HS-5 (cell line): ENCODE measurements at regions not wholly inside any gene's neighbourhood (a gene's known extent, or its start where the extent isn't known, plus 50 kb on each side); places are given as distances from the start of the nearest gene placed in this dataset.

Experiments used
- DNase-seq: peaks from one replicate; pipeline ENCODE4 v3.0.0-alpha.2; 2012; ENCODE audit warnings: low read depth

DNA sequence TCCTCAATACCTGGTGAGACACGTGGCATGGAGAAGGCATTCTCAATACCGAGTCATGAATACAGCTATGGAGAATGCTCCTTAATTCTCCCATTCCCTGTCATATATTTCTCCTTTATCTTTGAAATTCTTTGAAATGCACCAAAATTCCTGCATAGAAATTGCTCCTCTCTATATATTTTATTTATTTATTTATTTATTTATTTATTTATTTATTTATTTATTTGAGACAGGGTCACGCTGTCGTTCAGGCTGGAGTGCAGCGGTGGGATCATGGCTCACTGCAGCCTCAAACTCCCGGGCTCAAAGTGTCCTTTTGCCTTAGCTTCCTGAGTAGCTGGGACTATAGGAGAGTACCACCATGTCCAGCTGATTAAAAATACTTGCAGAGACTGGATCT lies 190.3 kb upstream of the MAF start:
- no peak for DNase-seq

DNA sequence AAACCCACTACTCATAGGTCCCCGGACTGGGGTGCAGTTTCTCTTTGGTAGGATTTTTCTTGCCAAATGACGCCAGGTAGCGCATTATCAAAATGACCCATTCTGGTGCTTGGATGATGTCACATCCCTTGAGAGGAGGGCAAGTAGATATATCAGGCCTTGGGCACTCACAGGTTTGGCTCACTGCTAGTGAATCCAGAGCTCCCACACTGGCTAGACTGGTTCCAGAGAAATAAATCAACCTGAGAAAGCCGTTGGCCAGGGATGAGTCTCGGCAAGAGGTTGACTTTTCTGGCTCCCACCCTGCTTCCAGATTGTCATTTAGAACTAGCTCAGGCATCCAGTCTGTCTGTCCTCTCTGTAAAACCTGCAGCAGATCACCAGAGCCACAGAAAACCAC lies 188.4 kb upstream of the MAF start:
- DNase-seq: no peak

DNA sequence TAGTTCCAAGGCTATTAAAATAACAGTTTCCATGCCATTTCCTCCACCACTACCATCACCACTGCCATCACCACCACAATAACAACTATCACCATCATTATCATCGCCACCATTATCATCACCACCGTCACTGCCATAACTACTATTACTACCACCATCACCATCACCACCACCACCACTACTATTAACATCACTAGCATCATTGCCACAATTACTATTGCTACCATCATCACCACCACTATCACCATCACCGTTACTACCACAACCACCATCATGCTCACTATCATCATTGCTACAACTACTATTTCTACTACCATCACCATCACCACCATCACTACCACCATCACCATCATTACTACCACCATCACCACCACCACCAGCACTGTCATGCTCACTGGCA lies 185.9 kb upstream of the MAF start:
- no peak for DNase-seq

DNA sequence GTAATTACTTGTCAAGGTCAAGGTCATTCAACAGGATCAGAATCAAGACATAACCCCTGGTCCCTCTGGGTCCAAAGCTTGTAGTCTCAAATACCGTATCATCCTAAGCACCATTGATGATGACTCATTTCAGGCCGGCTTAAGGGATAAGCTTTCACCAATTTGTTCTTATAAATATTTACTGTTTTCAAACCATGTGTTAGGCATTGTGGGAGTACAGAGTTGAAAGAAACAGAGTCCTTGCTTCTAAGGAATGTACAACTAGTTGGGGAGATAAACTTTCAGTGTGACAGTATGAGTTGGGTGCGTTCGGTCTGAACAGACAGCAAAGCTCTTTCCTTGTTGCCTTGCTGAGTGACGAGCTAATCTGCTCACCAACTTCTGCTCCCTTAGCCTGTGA lies 183.5 kb upstream of the MAF start:
- no peak for DNase-seq

DNA sequence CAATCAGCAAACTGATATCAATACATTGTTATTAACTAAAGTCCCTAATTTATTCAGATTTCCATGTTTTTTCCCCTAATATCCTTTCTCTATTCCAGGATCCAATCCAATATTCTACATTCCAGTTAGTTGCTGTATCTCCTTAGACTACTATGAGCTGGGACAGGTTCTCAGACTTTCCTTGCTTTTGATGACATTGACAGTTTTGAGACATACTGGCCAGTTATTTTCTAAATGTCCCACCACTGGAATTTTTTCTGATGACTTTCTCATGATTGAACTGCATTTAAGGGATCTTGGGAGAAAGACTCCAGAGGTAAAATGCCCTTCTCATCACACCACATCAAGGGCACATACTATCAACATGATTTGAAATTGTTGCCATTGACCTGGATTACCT lies 177.1 kb upstream of the MAF start:
- no peak for DNase-seq

DNA sequence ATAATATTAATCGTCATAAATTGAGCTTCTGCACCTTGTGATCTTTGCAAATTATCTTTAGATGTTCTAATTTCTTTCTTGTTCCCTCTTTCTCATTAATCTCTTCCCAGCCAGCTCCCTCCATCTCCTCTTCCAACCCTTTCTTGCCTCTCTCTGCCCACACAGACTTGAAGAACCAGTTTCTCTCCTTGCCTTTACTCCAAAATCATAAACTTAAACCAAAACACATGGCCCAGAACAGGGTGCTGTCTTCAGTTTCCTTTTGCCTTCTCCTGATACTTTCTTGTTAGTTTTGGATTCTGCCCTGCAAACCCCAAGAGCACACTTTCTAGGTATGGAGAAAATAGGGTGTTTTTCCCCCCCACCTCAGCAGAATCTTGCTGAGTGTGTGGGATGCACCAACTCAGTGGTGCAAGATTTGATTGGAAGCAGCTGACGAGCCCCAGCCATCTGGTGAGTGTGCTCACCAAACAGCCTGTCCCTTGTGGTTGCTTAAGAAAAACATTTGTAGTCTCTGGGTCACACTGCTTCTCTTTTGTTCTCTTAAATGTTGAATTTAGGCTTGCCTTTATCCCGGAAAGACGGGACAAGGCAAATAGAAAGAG lies 175.8 kb upstream of the MAF start:
- DNase-seq: no peak

DNA sequence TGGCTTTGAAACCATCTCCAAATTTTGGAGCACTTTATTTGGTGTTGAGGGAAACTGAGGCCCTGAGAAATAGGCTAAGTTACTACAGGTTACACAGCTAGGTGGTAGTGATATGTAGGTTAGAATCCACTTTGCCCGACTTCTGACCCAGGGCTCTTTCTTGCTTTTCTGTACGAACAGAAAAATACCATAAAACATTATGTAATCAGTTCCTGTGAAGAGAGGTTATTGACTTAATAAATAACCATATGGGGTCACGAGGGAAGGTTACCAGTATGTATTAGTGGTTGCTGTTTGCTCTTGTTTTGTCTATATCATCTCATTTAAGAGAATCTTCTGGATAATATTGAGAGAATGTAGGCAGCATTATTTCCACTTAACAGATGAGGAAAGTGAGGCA lies 172.2 kb upstream of the MAF start:
- no peak for DNase-seq

DNA sequence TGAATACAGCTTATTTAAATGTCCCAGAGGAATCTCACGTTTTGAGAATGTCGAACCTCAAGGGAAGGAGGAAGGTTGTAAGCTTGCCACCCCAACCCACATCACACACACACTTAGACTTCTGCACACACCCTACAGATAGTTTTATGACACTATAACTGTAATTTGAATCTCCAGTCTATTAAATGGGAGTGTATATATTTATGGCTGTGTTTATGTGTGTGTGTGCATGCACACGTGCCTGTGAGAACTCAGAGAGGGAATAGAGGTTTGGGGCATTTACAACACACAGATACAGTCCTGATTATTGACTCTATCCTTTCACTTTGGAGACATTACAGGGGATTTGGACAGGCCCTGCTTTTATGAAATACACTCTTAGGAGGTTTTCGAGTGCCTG lies 171.5 kb upstream of the MAF start:
- DNase-seq: no peak

DNA sequence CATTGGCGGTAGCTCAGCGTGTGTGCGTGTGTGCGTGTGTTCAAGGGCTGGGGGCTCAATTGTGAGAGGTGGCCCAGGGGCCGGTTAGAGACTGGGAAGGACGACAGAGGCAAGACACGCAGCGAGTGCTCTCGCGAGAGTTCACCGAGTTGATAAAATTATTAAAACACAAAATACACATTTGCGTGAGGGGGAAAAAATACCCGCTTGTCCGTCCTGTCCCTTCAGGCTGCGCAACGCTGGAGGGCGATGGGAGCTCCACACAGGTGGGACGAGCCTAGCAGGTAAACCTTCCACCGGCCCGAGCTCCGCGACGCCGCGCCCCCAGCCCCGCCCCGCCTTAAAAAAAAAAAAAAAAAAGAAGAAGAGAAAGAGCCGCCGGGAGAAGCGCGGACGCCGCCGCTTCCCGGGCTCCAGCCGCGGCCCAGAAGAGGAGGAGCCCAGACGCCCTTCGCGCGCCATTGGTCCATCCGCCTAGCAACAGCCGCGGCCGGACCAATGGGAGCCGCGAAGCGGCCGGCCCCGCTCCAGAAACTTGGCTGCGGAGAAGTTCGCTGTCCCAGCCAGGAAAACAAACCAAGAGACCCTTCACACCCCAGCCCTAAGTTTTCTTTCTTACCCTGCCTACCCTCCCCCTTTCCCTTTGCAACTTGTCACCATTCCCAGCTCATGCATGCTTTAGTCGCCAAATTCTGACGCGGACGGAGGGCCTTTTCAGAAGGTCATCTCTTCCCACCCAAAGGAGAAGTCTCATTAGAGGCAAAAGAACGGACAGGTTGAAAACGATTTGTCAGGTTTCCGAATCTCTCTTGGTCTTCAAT lies 169.9 kb upstream of the MAF start:
- DNase-seq: no peak

DNA sequence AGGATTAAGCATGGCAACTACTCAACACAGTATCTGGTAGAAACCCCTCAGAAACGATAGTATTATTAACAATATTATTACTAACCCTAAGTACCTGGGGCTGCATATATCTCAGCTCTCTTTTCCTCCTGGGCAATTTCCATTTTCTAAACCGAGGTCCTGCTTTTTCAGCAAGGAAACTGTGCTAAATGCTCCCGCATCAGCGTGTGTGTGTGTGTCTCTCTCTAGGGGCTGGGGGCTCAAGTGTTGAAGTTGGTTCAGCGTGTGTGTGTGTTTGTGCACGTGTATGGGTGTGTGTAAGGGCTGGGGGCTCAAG lies 169.3 kb upstream of the MAF start:
- no peak for DNase-seq

DNA sequence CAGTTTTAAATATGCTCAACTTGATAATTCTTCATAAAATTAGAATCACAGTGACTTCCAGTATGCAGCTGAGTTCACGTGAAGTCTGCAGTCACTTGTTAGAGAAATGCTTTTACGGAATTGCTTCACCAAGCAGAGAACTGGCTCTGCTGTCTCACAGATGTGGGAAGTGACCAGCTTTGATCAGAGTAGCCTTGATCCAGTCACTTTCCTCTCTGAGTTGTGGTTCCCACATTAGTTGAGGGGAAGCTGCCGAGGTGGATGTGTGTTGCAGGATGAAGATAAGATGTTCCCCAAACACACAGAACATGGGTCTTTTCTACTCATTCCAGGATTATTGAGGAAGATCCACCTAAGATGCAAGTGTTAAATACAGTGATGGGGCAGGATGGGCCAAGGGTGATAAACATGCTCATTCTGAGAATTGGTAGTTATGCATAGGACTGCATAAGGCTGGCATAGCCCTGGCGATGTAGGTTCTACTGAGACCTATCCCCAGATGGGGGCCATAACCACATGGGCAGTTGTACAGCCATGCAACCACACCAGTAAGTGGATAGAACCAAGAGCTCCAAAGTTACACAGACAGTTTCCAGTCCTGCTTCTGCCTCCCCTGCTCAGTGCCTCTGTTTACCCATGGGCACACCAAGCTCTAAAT lies 168.9 kb upstream of the MAF start:
- DNase-seq: no peak

DNA sequence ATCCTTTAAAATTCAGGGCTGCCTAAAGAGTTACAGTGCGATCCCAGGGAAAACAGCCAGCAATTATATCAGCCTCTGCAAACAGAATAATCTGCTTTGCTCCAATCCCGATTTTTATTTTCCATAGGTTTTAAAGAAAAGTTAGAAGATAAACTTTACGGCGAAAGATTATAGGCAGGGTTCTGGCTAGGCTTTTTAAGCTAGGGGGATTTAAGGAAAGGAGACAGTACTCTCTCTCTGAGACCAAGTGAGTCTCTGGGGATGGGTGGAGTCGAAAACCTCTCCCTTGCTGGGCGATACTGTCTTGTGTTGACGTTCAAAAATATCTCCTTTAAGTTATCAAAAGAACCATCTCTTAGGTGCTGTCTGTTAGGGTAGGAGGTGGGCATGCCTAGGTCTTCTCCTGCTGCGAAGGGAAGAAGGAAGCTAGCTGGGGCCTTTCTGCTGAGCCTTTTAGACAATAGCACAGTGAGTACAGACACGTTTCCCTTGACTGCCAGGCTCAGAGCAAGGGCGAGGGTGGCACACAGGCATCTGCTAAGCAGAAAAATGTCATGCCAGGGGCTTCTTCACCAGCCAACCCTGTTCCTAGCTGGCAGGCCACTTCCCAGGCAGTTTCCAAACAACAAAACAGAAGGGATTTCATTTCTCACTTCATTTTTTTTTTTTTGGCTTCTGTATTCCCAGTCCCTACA lies 167.9 kb upstream of the MAF start:
- DNase-seq: no peak

DNA sequence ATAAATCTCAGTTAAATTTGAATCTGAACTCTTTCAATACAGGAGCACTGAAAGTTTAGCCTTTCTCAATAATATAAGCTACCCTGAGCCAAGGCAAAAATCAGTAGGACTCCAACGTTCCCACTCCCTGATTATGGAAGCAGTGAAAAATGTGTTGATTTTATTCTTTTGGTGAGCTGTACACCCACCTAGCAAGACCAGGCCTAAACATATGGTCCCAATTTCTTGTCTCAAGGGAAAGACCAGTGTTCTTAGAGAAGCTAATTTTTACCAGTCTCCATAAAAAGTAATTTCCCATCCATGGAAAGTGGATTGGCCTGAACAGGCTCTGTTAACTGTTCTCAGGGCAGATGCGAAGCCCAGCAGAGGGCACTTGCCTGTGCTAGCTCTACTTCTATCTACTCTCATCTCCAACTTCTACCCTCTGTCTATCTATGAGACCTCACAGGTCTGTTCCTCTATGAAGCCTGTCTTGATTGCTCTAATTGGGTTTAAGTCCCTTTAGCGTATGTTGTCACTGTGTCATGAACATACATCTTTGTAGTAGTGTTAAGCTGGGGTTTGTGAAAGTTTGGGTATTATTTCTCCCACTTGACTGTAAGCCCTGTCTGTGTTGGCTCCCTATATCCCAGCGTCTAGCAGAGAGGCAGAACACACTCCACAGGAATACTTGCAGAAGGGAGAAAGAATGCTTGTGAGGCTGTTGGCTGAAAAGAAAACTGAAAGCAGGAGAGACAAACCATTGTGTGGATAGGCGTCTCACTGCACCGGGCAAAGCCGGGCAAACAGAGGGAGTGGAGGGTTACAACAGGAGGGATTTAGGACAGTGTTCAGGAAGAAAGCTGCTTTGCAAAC lies 167.1 kb upstream of the MAF start:
- no peak for DNase-seq

DNA sequence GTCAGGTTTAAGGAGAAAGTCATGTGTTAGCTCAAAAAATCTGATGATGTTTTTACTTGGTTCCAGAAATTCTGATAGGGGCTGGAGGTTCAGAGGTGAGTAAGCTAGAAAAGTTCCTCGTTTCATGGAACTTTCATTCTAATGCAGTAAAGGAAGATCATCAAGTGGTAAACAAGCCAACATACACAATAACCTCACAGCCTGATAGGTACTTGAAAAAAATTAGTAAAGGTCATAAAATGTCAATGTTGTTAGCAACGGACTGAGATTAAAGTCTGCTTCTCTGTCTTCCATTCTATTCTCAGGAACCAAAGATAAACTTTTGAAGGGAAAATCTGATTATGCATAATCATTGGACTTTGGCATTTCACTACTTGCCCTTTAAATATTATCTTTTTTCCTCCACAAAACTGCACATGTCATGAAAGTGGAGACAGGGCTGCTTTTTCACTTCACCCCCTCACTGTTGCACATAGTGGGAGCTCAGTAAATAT lies 165.4 kb upstream of the MAF start:
- DNase-seq: no peak

DNA sequence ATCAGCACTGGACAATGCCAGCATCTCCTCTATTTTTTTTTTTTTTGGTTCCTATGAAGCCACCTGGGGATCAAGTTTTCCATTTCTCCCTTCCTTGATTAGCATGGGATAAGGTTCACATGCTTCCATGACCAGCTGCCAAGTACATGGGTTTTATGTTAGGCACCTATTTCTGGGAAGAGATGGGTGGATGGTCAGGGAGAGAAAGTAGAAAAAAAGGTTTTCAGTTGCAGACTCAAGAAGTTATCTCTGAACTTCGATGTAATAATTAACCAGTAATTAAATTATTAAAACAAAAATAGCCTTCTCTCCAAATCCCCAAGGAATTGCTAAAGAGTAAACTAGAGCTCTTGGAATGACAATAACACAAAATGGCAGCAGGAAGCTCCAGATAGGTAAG lies 164.9 kb upstream of the MAF start:
- DNase-seq: no peak

DNA sequence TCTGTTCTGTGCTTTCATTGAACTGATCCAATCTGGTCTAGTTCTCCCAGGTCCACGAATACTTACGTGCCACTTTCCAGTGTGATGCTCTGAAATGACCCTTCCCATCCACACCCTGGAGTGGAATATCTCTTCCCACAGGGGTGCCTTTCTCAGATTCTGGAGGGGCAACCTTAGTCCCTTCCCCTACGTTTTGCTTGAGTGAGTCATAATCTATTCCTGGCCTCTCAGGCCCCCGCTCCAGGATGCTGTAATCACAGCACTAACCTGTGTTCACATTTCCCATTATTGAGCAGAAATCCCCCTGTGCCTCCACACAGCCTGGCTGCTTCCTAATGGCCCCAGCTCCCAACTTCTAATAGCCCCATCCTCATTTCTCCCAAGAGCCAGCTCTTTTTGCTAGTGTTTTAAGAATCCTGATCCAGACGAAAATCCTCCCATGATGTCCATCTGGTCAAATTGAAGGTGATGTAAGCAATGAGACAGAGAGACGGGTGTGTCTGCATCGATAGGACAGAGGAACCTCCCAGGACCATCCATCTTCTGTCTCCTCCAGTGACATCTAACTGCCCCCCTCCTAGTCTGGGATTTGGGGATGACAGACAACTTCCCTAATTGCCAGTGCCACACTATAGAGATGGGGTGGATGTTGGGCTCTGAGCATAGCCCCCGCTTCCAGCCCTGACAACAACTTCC lies 164.0 kb upstream of the MAF start:
- no peak for DNase-seq

DNA sequence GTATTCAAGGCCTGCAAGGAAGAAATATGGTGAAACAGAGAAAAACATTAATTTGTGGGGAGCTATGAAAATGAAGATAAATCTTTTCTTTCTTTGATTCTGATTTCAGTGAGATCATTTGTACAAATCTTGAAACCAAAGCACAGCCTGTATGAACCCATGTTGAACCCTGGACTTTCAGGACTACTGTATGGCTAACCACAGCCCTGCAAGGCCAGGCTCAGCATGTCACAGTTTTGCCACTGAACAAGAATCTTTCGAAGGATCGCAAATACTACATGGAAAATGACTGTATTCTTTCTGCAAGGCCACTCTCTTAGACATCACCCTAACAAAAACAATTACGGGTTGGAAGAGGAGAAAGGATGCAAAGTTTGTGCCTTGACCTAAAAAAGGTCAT lies 161.7 kb upstream of the MAF start:
- DNase-seq: no peak

DNA sequence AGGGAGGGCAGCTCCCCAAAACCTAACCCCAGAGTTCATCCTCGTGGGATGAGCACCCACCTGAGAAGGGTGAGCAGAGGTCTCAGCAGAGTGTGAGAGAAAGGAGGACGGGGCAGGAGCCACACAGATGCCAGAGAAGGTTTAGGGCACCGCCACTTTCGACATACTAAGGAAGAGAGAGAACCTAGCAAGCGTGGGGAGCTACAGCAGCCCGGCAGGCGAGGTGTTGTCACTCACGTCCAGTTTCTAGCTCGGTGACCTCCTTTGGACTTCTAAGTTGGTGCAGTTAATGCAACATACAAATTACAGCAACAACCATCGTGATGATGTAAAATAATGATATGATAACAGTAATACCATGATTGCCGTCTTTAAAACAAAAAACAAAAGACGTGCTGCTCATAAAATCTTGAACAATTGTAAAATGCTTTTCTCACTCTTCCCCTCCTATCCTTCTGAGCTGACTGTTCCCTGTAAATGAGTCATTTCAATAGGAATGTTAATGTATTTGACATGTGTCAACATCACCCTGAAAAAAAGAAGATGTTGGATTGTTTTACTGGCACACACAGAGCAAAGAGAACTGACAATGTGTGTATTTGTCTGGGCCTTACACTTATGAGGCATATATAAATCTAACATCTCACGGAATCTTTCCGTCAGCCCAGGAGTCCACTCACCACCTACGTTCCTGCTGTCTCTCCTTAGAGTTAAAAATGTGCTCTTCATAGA lies 158.2 kb upstream of the MAF start:
- no peak for DNase-seq

DNA sequence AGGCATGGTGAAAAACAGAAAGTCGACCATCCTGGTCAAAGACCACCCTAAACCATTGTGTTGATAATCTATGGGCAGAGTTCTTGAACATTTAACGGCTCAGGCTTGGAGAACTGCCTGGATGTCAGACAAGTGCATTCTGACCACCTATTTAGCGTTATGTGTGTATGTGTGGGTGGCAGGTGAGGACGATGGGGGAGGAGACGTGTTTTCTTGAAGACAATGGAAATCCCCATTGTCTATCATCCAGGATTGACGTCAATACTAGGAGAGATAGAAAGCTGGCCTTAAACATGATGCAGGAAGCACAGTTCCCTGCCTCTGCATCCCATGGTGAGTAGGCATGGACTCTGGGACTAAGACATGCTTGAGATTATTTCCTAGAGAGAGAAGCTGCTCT lies 157.4 kb upstream of the MAF start:
- no peak for DNase-seq

DNA sequence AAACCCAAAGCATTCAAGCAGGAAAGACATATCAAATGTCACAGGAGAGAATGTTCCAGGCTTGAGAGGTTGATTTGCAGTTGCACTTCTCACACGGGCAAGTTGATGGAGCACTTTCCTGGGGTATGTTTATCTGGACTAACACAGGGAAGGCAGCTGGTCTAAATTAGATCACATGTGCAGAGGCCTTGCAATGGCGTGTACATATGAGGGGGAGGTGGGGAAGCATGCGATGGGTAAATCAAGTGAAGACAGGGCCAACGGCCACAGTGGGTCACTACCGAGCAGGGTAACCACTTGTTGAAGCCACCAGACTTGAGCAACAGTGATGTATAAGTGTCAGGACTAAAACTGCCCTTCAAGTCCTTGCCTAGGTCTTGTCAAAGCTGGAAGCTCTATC lies 156.6 kb upstream of the MAF start:
- DNase-seq: no peak

DNA sequence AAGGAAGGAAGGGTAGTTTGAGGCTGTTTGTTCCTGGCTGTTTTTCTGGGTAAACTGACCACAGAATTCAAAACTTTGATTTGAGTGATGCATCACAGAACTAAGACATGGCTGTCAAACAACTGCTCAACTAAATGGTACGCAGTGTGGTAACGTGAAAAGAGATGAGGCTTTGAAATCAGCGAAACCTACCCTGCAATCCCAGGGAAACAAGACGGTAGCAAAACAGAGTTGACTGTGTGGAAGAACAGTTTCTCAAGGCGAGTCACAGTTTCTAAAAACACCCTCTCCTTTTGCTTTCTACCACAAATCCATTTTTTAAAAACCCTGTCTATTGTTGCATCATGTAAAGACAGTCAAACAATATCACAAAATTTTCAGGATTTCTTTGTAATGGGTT lies 156.0 kb upstream of the MAF start:
- no peak for DNase-seq
